ENCODE measurements at regions not wholly inside any gene's neighbourhood (a gene's known extent, or its start where the extent isn't known, plus 50 kb on each side); places are given as distances from the start of the nearest gene placed in this dataset.

DNA sequence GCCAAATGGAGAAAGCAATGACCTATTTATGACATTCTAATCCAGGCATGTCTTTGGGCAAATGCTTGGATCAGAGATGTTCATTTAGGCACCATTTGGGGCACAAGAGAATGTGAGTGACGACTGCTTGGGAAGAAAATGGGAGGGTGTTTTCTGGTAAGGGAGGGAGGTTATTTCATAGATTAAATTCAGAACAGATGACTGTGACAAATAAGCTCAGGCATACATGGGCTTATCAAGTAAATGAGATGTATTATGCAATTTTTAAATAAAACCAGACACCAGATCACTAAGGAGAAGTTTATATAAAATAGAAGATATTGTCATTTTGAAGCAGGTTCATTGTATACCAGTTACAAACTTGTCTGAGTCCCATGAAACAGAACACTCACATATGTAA lies 71.4 kb upstream of the UGT8 start:
- DNase-seq, result no peak

DNA sequence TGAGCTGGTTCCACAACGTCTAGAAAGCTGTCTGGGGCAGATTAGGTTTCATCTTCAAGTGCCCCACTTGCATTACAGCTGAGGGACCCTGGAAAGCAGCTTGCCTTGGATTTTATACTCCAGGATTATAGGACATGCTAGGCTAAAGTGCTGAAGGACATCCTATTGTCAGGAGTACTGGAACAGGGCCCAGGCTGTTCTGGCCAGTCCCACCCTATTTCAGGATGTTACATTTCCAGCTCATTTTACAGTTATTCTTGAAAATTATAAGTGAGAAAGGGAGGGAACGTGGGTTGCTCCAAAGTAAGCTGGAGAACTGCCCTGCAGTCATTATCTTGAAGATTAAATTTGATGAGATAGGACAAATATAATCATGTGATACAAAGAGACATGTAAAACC lies 71.0 kb upstream of the UGT8 start:
- DNase-seq, result no peak

DNA sequence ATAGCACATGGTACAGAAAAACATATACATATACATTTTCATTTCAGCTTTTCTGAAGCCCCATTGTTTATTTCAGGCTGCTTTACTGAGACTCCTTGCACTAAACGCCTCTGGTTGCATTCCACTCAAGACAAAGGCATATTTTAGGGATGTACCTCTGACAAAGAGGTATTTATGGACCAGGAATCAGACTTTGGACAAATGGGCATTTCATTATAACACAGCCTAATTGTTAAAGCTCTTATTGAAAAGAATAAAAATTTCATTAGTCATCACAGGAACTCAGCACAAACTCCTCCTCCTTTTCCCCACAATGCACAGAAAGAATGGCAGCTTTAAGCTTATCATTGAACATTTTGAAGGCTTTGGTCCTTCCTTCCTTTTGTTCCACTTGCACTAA lies 62.9 kb upstream of the UGT8 start:
- peak in 1 of 56 donors; percentile 1 for DNase-seq

DNA sequence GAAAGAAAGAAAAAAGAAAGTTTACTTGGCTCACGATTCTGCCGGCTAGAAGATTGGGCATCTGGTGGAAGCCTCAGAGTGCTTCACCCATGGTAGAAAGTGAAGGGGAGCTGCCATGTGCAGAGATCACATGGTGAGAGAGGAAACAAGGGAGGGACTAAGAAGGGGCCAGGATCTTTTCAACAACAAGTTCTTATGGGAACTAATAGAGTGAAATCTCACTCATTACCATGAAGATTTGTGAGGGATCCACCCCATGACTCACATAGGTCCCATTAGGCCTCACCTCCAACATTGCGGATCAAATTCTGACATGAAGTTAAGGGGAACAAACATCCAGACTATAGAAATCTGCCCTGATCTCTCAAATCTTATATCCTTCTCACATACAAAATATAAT lies 61.3 kb upstream of the UGT8 start:
- no peak for DNase-seq

DNA sequence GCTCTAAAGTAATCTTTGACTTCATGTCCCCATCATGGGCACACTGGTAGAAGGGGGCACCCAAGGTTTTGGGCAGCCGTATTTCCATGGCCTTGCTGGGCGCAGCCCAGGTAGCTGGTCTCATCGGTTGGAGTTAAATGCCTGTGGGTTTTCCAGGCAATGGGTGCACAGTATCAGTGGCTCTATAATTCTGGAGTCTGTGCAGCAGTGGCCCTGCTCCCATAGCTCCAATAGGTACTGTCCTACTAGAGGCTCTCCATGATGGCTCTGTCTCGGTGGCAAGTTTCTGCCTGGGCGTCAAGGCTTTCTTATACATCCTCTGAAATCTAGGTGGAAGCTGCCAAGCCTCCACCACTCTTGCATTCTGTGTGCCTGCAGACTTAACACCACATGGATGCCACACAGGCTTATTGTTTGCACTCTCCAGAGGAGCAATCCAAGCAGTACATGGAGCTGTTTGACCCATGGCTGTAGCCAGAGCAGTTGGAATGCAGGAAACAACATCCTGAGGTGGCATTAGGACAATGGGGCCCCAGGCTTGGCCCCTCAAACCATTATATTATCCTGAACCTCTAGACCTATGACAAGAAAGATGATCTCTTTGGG lies 60.5 kb upstream of the UGT8 start:
- DNase-seq, result no peak

DNA sequence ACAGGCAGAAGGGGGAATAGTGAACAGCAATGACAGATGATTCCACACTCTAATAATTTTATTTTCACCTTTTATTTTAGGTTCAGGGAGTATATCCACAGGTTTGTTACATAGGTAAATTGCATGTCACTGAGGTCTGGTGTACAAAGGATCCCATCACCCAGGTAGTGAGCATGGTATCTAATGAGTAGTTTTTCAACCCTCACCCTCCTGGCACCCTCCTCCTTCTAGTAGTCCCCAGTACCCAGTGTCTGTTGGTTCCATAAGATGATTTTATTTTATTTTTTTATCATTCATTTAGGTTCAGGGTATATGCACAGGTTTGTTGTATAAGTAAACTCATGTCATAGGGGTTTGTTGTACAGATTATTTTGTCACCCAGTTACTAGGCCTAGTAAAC lies 58.6 kb upstream of the UGT8 start:
- no peak for DNase-seq

DNA sequence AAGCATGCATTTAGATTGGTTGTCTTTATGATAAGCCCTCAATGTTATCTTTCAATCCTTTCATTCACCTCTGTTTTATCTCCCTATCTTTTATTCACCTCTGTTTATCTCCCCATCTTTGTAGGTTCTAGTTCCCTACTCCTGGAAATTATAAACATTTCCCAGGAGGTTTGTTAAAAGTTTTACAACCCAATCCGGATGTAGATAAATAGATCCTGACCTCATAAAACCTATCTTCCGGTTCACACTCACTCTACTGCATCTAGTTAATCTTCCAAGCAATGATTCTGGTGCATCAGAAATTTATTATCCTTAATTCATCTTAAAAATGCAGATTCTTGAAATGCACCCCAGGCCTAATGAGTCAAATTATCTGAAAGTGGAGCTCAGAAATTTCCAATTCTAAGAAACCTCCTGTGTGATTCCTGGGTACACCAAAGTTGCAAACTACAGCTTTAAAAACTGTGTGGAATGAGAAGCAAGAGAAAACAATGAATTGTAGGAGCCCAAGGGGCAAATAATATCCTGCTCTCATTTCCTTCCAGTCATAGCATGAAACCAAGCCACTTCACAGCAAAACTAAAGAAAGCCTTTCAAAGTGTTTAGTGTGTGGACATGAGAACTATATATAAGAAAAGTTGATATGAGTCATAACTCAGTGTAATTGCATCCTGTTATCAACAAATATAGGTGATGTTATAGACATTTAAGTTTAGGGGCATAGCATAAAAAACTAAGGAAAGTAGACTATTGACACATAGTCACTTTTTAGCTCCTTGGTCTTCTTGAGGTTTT lies 51.1 kb upstream of the UGT8 start:
- no peak for DNase-seq

Measured in amygdala (tissue), 56 donors.